Stomach (tissue), 4 donors: ENCODE measurements at regions not wholly inside any gene's neighbourhood (a gene's known extent, or its start where the extent isn't known, plus 50 kb on each side); places are given as distances from the start of the nearest gene placed in this dataset.

Experiments used
- EP300 ChIP-seq: sonication (generic); formaldehyde crosslinking; IDR thresholded peaks from one replicate; pipeline ENCODE4 v1.6.1; 2017; ENCODE audit warnings: antibody characterized with exemption
- POLR2A ChIP-seq, 4 donors: fragments of 450-650 bp; IDR thresholded peaks; one replicate each; pipeline ENCODE4 v1.6.1; 2016; ENCODE audit warnings: antibody characterized with exemption in 4 of 4, control low read depth in 2 of 4, mild to moderate bottlenecking in 1 of 4, moderate library complexity in 1 of 4
- TF ChIP-seq, protein P1 (sequence below), 7 experiments: fragments of 450-650 bp in 4 of 7; fragments of 200-600 bp in 3 of 7; sonication (generic) in 3 of 7; IDR thresholded peaks; one replicate each; pipeline ENCODE4 v1.5.1; 2016 to 2019; ENCODE audit warnings: antibody characterized with exemption in 7 of 7, control low read depth in 2 of 7, mild to moderate bottlenecking in 1 of 7

DNA sequence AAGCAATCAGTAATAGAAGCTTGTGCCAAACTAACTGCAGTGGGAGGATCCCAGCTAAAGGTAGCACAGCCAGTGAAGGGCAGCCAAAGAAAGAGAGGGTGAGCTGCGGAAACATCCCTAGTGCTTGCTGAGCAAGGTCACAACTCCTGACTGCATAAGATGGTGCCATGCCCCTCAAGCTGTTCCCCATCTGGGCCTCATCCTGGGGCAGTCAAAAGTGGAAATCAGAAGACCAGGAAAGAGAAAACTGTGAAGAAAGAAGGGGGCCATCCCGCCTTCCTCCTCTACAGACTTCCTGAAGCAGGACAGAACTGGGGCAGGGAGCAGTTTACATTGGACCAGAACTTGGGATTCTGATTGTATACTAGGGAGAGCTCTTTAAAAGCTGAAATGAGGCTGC lies 159.2 kb downstream of the TNFSF13B start:
- no peak for TF ChIP-seq POLR2A (IDR thresholded peaks at IDR 0.05)
- TF ChIP-seq, protein P1, sequence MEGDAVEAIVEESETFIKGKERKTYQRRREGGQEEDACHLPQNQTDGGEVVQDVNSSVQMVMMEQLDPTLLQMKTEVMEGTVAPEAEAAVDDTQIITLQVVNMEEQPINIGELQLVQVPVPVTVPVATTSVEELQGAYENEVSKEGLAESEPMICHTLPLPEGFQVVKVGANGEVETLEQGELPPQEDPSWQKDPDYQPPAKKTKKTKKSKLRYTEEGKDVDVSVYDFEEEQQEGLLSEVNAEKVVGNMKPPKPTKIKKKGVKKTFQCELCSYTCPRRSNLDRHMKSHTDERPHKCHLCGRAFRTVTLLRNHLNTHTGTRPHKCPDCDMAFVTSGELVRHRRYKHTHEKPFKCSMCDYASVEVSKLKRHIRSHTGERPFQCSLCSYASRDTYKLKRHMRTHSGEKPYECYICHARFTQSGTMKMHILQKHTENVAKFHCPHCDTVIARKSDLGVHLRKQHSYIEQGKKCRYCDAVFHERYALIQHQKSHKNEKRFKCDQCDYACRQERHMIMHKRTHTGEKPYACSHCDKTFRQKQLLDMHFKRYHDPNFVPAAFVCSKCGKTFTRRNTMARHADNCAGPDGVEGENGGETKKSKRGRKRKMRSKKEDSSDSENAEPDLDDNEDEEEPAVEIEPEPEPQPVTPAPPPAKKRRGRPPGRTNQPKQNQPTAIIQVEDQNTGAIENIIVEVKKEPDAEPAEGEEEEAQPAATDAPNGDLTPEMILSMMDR (IDR thresholded peaks at IDR 0.05) = no peak
- TF ChIP-seq EP300 = no peak
